Esophagus muscularis mucosa (tissue), 4 donors: ENCODE measurements at regions not wholly inside any gene's neighbourhood (a gene's known extent, or its start where the extent isn't known, plus 50 kb on each side); places are given as distances from the start of the nearest gene placed in this dataset.
"Not testable (repeated sequence)": the region's sequence is repeated elsewhere in the genome, so short reads cannot be mapped to it uniquely, and the experiment has no call there.

Source experiments
- DNase-seq: peaks from one replicate; pipeline ENCODE4 v3.0.0-alpha.2; 2017; ENCODE audit errors: extremely low spot score
- H3K27ac ChIP-seq, 4 donors: fragments of 200-600 bp; sonication (generic); replicated peaks in 1 of 4; 1 replicate in 3 of 4; 2 replicates in 1 of 4; pipeline ENCODE4 v1.5.1; 2016 to 2019; ENCODE audit warnings: mild to moderate bottlenecking in 1 of 4
- H3K27me3 ChIP-seq, 4 donors: fragments of 200-600 bp; sonication (generic); one replicate each; pipeline versions ENCODE4 v1.5.1 to v1.6.0; 2016 to 2019
- H3K36me3 ChIP-seq, 4 donors: fragments of 200-600 bp; sonication (generic); one replicate each; pipeline ENCODE4 v1.5.1; 2016 to 2019
- H3K4me1 ChIP-seq, 4 donors: fragments of 200-600 bp; sonication (generic); one replicate each; pipeline ENCODE4 v1.5.1; 2016 to 2019
- H3K4me3 ChIP-seq, 4 donors: fragments of 200-600 bp; sonication (generic); 1 replicate in 2 of 4; 2 replicates in 2 of 4; pipeline ENCODE4 v1.5.1; 2016 to 2019; ENCODE audit warnings: mild to moderate bottlenecking in 4 of 4, moderate library complexity in 1 of 4
- H3K9me3 ChIP-seq, 4 donors: fragments of 200-600 bp; sonication (generic); 1 replicate in 3 of 4; 2 replicates in 1 of 4; pipeline ENCODE4 v1.5.1; 2016 to 2019
- CTCF ChIP-seq, 3 experiments: fragments of 200-600 bp in 2 of 3; fragments of 450-650 bp in 1 of 3; sonication (generic) in 2 of 3; IDR thresholded peaks; one replicate each; pipeline ENCODE4 v1.5.1; 2017 to 2019; ENCODE audit warnings: antibody characterized with exemption in 3 of 3, mild to moderate bottlenecking in 2 of 3, moderate library complexity in 1 of 3
- EP300 ChIP-seq: sonication (generic); formaldehyde crosslinking; IDR thresholded peaks from one replicate; pipeline ENCODE4 v1.6.1; 2017; ENCODE audit warnings: antibody characterized with exemption
- POLR2A ChIP-seq: fragments of 450-650 bp; IDR thresholded peaks from one replicate; pipeline ENCODE4 v1.6.1; 2017; ENCODE audit warnings: antibody characterized with exemption, moderate library complexity, mild to moderate bottlenecking, low read depth
- POLR2AphosphoS5 ChIP-seq, 2 donors: sonication (generic); formaldehyde crosslinking; IDR thresholded peaks; one replicate each; pipeline ENCODE4 v1.6.1; 2017; ENCODE audit warnings: antibody characterized with exemption in 2 of 2
- WGBS: methylation state at CpG from one replicate; pipeline ENCODE4 v1.1.5; 2018; 5-methylcytosine and 5-hydroxymethylcytosine counted together
- intact Hi-C: fragments of 100-400 bp; cut with DNase I; formaldehyde crosslinking; loops from one replicate; pipeline ENCODE4 v1.15.1; 2023

- WGBS: 45% methylated on average over 2 of the region's 2 CpGs
- Histone ChIP-seq H3K9me3 (no peaks in the 10 kb centered on the region), H3K4me3 (no peak overlapping the region), H3K27me3 (no peaks in the 10 kb centered on the region), H3K36me3 (no peaks in the 10 kb centered on the region), H3K27ac (no peak overlapping the region), H3K4me1 (no peaks in the 10 kb centered on the region)
- no peak for DNase-seq
- intact Hi-C loops: no loop called here
- no peak for TF ChIP-seq POLR2A
- TF ChIP-seq CTCF (IDR thresholded peaks at IDR 0.05): no peak
- no peak for TF ChIP-seq EP300
- no peak for TF ChIP-seq POLR2AphosphoS5 (IDR thresholded peaks at IDR 0.05)
Measured at GRCh38 chr18:39208190-39208589, 1642.6 kb upstream of the CELF4 start.

- H3K9me3 ChIP-seq, DNase-seq, H3K4me1 ChIP-seq, intact Hi-C loops, H3K4me3 ChIP-seq, H3K27ac ChIP-seq, H3K36me3 ChIP-seq, H3K27me3 ChIP-seq: not testable (repeated sequence)
- 94% methylated on average over 4 of the region's 4 CpGs for WGBS
Measured at GRCh38 chr18:39206398-39207103, 1641.0 kb upstream of the CELF4 start.

- WGBS: 92% methylated on average over 6 of the region's 6 CpGs
Measured at GRCh38 chr18:39205565-39206195, 1640.1 kb upstream of the CELF4 start.

GRCh38 chr18:39200153-39200552 is 1634.6 kb upstream of the CELF4 start:
- no peaks in the 10 kb centered on the region for H3K36me3 ChIP-seq
- no peak overlapping the region for H3K4me3 ChIP-seq
- intact Hi-C loops: no loop called here
- no peak overlapping the region for H3K27ac ChIP-seq
- no peaks in the 10 kb centered on the region for H3K4me1 ChIP-seq
- DNase-seq: no peak
- no peaks in the 10 kb centered on the region for H3K9me3 ChIP-seq
- 96% methylated on average over 6 of the region's 6 CpGs for WGBS
- no peaks in the 10 kb centered on the region for H3K27me3 ChIP-seq
- TF ChIP-seq CTCF (IDR thresholded peaks at IDR 0.05) (no peak), EP300 (no peak), POLR2AphosphoS5 (IDR thresholded peaks at IDR 0.05) (no peak), POLR2A (no peak)

More at GRCh38 chr18:39205565-39206195, 1640.1 kb upstream of the CELF4 start:
- Histone ChIP-seq H3K9me3 (no peaks in the 10 kb centered on the region), H3K36me3 (no peaks in the 10 kb centered on the region), H3K27ac (no peak overlapping the region), H3K4me1 (no peaks in the 10 kb centered on the region), H3K27me3 (no peaks in the 10 kb centered on the region), H3K4me3 (no peak overlapping the region)
- intact Hi-C loops: no loop called here
- TF ChIP-seq POLR2AphosphoS5 (IDR thresholded peaks at IDR 0.05) (no peak), CTCF (IDR thresholded peaks at IDR 0.05) (no peak), POLR2A (no peak), EP300 (no peak)
- no peak for DNase-seq

GRCh38 chr18:39199231-39199855 is 1633.7 kb upstream of the CELF4 start:
- Histone ChIP-seq H3K27ac (no peak overlapping the region), H3K4me3 (no peak overlapping the region), H3K4me1 (no peaks in the 10 kb centered on the region), H3K9me3 (no peaks in the 10 kb centered on the region), H3K36me3 (no peaks in the 10 kb centered on the region), H3K27me3 (no peaks in the 10 kb centered on the region)
- intact Hi-C loops: no loop called here
- WGBS: 93% methylated on average over 5 of the region's 5 CpGs
- DNase-seq: no peak
- TF ChIP-seq CTCF (IDR thresholded peaks at IDR 0.05) (no peak), POLR2AphosphoS5 (IDR thresholded peaks at IDR 0.05) (no peak), POLR2A (no peak), EP300 (no peak)
